Kidney glomerular epithelial cell (primary cell): ENCODE measurements at regions not wholly inside any gene's neighbourhood (a gene's known extent, or its start where the extent isn't known, plus 50 kb on each side); places are given as distances from the start of the nearest gene placed in this dataset.
A peak's percentile ranks its signal among the peaks of the same experiment; 100 is the strongest.

ENCODE experiments used
- DNase-seq: peaks from one replicate; lab custom pipeline; 2025; lab: John Stamatoyannopoulos, UW

DNA sequence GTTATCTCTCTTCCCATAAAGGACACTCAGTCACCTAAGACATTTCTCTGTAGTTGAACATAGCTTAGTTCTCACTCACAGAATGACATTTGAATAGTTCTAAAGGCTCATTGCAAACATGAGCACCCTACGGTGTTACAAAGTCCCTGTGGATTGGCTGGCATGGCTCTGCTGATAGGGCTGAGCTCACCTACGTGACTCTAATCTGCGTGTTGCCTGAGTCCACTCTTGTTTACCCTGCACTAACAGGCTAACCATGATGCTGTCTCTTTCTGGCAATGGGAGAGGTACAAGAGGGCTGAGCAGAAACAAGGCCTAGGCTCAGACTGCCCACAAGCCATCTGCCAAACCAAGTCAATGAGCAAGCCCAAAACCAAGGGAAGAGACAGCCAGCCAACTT, 103.6 kb downstream of the PALM2AKAP2 start:
- DNase-seq = no peak

DNA sequence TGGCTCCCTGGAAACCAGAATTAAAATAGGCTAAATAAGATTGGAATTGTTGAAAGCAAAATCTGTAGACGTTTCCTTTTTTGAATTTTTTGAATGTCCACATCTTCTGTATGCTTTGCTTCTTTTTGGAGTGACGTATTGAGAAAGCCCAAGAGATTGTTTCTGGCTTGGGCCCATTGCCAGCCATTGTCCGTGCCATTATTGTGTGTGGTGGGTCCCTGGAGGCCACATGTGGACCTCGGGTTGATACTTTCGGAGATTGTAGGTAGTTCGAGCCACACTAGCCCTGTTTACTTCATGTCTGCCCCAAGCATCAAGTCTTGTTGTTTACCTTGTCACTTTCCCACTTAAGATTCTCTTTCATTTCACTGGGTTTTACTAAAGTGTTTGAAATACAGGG, 106.0 kb downstream of the PALM2AKAP2 start:
- no peak for DNase-seq

- DNase-seq = no peak
Measured at GRCh38 chr9:109886617-109887016, 106.6 kb downstream of the PALM2AKAP2 start.

- DNase-seq = peak; percentile 25
Measured at GRCh38 chr9:109887079-109887478, 107.1 kb downstream of the PALM2AKAP2 start.

GRCh38 chr9:109888695-109889094, 108.7 kb downstream of the PALM2AKAP2 start:
- no peak for DNase-seq

DNA sequence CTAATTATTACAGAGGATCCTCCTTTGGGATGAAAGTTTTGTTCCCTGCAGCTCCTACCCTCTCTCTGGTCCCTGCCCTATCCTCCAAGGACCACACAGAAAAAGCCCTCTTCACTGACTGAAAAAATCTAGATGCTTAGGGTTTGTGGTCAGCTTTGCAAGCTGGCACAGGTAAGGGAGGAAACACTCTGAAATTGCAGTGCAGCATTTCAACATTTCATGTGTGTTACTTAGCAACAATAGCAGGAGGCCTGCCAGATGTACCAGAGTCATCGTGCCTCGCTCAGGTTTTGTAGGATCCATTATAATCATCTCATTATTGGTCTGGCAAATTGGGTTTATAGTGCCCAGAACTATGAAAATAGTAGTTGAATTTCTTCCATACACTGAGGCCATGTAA, 109.5 kb downstream of the PALM2AKAP2 start:
- DNase-seq = no peak

DNA sequence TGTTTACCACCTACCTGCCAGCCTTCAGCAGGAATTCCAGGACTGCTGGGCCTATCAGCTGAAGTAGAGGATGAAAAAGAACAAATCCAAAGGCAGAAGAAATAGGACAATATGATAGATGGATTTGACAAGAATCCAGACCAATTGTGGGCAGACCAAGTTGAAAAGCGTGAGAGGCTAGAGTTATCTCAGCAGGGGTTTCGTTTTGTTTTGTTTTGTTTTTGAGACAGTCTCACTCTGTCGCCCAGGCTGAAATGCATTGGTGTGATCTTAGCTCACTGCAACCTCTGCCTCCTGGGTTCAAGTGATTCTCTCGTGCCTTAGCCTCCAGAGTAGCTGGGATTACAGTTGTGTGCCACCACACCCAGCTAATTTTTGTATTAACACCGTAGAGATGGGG, 113.2 kb downstream of the PALM2AKAP2 start:
- DNase-seq = peak; percentile 41

DNA sequence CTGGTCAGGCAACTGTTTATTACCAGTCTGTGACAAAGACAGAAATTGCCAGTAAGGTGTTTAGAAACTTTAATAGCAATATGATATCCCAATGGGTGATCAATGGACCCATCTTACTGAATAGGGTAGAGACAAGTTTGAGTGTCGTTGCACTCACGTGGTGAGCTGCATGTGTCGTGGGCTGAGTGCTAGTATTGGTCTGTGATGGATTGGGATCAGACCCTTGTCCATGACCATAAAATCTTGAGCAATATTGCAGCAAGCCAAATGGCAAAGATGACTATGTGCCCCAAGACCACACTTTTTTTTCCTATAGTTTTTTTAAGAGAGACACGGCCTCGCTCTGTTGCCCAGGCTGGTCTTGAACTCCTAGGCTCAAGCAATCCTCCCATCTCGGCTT, 114.5 kb downstream of the PALM2AKAP2 start:
- DNase-seq = no peak

GRCh38 chr9:109894921-109895758, 115.1 kb downstream of the PALM2AKAP2 start:
- no peak for DNase-seq

GRCh38 chr9:109901201-109901600, 121.2 kb downstream of the PALM2AKAP2 start:
- no peak for DNase-seq

GRCh38 chr9:109903515-109904138, 123.6 kb downstream of the PALM2AKAP2 start:
- peak; percentile 72 for DNase-seq

GRCh38 chr9:109904666-109905065, 124.7 kb downstream of the PALM2AKAP2 start:
- no peak for DNase-seq

GRCh38 chr9:109905472-109905871, 125.5 kb downstream of the PALM2AKAP2 start:
- no peak for DNase-seq

GRCh38 chr9:109906766-109907382, 126.9 kb downstream of the PALM2AKAP2 start:
- DNase-seq = no peak

DNA sequence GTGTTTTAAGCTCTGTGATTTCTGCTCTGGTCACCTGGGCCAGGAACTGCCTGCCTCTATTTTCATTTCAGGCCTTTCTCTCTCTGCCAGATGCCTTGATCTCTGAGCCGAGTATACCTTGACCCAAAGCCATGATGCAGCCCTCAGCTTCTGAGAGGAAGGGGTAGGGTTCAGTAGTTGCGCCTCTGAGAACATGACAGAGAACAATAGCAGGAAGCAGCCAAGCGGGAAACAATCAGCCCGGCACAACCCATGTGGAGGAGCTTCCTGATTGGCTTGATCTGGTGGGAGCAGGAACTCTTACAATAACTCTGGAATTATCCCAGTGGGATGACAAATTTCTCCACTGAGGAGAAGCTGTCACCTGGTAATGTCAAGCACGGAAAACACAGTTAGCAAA, 127.4 kb downstream of the PALM2AKAP2 start:
- no peak for DNase-seq

GRCh38 chr9:109907810-109908458, 127.9 kb downstream of the PALM2AKAP2 start:
- DNase-seq = no peak

DNA sequence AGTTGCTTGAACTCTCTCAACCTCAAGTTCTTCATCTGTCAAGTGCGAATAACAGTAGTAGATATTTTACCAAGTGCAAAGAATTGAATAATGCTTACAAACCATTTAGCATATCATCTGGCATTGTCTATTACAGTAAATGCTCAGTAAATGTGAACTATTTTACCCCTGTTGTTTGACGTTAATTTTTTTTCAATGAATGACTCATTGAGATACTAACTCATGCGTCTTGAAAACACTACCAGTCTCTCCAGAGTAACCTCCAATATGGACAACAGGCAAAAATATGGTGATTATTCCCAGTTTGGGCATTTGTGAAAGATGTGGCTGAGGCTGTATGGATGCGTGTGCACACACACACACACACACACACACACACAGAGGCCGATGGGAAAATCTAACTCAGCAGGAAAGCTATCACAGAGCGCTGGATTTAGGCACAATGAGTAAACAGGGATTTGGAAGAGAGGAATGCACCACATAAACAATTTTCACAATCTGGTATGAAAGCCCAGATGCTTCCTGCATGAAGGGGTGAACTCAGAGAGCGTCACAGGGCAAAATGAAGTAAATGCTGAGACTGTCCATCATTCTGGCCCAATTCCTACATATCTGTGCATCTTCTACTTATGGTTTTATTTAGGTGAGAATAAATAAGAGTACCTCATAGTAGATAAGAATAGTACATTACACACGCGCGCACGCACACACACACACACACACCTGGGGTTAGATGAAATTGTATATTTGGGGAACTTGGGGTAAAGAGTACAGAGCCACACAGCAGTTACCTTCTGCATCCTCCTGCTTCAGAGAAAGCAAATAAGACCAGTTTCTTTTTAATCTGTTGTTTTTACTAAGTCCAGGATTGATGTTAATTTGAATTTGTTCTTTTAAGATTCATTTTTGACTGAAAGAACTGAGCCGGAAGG, 128.7 kb downstream of the PALM2AKAP2 start:
- DNase-seq = no peak

GRCh38 chr9:109910671-109911518, 130.9 kb downstream of the PALM2AKAP2 start:
- peak; percentile 49 for DNase-seq

DNA sequence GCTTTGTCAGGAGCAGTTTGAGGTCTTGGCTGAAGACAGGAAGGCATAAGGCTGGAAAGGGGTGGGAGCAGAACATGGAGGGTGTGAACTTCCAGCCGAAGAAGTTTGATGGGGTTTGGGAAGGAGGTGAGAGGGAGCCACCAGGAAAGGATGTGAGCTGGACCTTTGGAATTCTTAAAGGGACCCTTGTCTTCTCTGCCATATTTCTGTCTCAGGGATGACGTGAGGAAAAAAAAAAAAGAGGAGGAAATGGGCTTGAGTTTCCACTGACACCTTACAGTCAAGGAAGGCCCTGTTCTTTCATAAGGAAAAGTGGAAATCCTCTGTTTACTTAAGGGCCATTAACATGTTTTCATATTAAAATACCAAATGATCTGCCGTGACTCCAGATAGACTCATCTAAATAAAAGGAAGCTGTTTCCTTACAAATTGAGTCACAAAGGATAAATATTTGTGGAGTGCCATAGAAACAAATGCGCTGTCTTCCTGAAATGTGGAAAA, 132.1 kb downstream of the PALM2AKAP2 start:
- DNase-seq = no peak

DNA sequence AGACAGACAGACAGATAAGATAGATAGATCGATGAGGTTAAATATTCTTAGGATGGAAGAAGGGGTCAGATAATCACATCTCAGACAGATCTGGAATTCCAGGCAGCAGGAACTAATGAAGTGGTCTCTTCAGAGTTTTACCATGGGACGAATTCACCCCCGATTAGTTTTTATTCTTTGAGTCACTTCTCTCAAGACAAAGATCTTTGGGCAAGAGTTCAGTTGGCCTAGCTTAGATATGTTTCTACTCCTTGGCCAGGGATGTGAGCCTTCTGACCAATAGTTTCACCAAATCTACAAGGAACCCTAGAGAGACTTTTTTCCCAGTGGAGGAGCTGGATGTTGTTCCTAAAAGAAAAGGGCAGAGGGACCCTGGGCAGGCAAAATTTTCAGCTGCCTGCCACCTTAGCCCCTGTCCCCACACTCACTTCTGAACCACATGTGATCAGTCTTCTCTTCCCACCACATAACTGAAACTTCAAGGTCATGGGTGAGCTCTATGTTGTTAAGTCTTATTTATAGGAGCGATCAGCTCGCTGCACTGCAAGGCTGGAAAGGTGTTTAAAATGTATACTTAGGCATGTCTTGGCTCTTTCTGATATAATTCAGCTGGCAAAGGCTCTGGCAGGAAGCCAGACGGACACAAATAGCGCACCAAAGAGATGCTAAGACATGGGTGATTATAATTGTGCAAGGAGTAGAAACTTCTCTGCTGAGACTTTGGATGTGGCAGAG, 132.9 kb downstream of the PALM2AKAP2 start:
- DNase-seq = no peak
